H1 (cell line): ENCODE measurements at regions not wholly inside any gene's neighbourhood (a gene's known extent, or its start where the extent isn't known, plus 50 kb on each side); places are given as distances from the start of the nearest gene placed in this dataset.

ENCODE experiments used
- CHD7 ChIP-seq: fragments of 300-600 bp; sonication (generic); IDR thresholded peaks from 2 replicates; pipeline ENCODE4 v1.7.1; 2012; ENCODE audit warnings: low read length, moderate library complexity, mild to moderate bottlenecking, inconsistent platforms; ENCODE audit not compliant: insufficient replicate concordance

GRCh38 chr15:26001201-26001600 is 138.1 kb upstream of the ATP10A start (continued):
- no peak for TF ChIP-seq CHD7
- TF ChIP-seq, all 59 proteins: peak for 0
